ENCODE measurements at regions not wholly inside any gene's neighbourhood (a gene's known extent, or its start where the extent isn't known, plus 50 kb on each side); places are given as distances from the start of the nearest gene placed in this dataset.

DNA sequence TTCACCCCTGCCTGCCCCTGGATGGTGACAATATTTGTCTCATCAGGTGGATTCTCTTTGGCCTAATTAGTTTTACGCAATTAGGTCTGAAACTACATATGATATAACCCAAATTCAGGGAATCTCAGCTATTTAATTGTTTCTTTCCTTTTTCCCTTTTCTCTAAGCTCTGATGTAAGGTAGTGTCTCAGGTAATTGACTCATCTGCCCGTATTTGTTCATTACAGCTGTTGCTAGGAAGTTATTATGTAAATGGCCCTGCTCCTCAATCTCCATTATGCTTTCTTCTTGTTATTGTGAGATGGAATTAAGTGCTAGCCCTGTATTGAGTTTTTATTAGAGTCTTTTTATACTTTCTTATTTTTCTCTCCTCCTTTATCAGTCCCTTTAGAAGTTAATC is 378.2 kb upstream of the ARID1B start:
- TF ChIP-seq POLR2AphosphoS5 (IDR thresholded peaks at IDR 0.05) (no peak), POLR2A (IDR thresholded peaks at IDR 0.05) (no peak), CTCF (IDR thresholded peaks at IDR 0.05) (no peak)

Measured in sigmoid colon (tissue), 4 donors.